ENCODE measurements at regions not wholly inside any gene's neighbourhood (a gene's known extent, or its start where the extent isn't known, plus 50 kb on each side); places are given as distances from the start of the nearest gene placed in this dataset.
"Not testable (repeated sequence)": the region's sequence is repeated elsewhere in the genome, so short reads cannot be mapped to it uniquely, and the experiment has no call there.

- no peak for DNase-seq
Measured at GRCh38 chr6:141139461-141139860, 993.3 kb upstream of the GJE1 start.

GRCh38 chr6:141134723-141135122, 998.0 kb upstream of the GJE1 start:
- DNase-seq: no peak

DNA sequence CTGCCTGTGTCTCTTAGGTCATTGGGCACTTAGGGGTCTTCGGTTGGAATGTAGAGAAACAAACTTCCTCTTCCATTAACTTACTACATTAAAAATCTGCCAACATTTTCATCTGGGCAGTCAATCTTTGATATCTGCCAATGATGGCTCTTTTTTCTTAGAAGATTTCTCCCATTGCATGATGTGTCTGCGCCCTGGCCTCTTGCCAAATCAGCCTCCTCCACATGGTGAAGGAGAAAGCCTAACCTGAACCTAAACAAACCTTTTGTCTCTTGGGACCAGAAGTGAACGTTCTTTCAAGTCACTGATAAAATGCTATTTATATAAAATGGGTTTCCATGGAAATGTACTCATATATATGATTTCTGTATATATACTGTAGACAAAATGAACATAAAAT, 998.9 kb upstream of the GJE1 start:
- DNase-seq: no peak

DNA sequence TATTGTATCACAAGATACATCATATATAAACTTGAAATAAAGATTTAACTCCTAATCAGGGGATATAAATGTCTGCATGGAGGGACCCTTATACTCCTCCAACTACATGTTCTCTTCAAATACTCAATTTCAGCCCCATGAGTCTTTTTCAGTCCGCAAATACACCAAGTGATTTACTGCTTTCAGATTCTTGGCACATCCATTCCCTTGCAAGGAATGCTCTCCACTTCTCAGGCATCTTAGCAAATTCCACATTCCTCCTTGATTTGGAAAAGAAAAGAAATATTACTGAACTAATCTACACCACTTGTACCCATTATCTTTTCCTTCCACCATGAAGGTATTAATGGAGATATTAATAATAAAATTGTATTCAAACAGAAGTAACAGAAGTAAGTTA, 999.4 kb upstream of the GJE1 start:
- no peak for DNase-seq

- no peak for DNase-seq
Measured at GRCh38 chr6:141131616-141132015, 1001.1 kb upstream of the GJE1 start.

GRCh38 chr6:141123497-141123896, 1009.2 kb upstream of the GJE1 start:
- DNase-seq: no peak

DNA sequence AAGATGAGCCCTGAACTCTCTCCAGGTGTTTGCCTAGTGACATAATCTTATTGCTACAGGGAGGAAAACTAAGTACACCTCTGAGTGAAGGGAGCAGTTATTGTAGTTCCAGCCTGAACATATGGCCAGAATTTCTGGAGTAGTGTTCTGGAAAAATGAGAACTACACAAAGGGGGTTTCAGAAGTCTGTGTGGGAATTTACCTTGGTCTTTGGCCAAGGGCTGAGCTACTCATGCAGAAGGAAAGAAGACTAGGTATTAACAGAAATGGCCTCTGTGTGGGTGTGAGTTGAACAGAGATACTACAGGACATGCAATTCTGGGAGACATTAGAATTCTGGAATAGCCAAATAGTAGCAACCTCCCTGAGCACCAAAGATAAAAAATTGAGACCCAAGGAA, 1009.7 kb upstream of the GJE1 start:
- no peak for DNase-seq

GRCh38 chr6:141118991-141119390, 1013.7 kb upstream of the GJE1 start:
- DNase-seq: no peak

DNA sequence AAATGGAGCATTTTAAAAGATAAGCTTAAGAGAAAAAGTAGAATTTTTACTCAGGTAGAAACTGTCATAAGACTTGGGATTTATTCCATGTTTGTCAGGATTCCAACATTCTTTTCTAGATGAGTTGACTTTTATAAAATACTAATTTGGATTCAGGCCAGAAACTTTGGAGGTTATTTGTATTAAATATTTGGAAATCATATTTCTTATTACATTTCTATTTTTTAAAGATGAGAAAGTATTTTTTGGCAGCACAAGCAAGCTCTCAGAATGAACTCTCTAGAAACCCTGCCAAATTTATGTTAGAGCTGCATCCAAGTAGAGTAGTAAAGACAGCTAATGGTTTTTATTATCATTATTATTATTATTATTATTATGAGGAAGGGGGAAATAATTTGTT, 1014.9 kb upstream of the GJE1 start:
- DNase-seq: no peak

- DNase-seq: no peak
Measured at GRCh38 chr6:141110481-141110880, 1022.2 kb upstream of the GJE1 start.

- DNase-seq: no peak
Measured at GRCh38 chr6:141107591-141108160, 1025.0 kb upstream of the GJE1 start.

- DNase-seq: no peak
Measured at GRCh38 chr6:141105481-141105880, 1027.2 kb upstream of the GJE1 start.

DNA sequence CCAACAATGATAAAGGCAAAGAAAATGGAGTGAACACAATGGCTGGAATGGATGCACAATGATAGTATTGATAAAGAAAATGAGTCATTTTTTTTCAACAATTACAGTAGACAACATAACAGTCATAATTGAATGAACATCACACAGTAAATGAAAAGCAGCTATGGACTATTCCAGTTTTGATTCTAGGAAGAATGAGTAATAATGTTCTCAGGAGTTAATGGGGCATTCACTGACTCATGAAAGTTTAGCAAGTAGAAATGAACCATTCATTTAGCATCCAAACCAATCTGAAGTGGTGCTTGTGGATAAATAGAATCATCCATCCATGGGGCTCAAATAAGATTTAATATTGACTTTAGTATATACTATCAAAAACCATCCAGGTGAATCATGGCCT, 1029.5 kb upstream of the GJE1 start:
- DNase-seq: no peak

- no peak for DNase-seq
Measured at GRCh38 chr6:141097471-141097870, 1035.3 kb upstream of the GJE1 start.

DNA sequence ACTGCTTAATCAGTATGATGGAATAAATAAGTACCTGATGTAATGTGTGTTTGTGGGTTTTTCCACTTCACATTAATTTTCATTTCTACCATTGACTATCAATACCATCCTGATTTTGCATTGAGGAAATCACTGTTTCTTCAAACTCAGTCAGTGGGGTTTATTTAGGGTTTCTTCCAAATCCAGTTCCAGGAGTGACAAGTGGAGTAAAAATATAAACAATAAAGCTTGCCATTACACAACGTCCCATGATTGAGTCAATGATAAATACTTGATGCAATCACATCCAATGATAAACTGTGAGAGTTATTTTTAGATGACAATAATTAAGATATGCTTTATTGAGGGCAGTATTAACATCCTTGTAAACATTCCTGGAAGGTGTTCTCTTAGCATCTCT, 1037.4 kb upstream of the GJE1 start:
- DNase-seq: no peak

DNA sequence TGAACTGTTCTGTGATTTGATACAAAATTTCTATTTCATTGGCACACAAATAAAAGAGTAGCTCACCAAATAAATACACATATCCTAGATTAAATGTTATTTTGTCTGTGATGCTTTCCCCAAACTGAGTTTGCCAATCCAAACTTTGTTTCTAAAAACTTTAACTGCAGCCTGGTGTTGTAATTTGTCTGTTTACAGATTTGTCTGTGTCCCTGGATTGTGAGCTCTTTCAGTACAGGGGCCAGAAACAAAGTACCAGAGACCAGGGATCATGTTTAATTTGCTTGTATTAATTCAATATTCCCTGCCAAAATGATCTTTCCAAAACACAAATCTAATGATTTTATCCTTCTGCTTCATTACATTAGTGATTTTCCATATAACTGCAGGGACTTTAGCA, 1044.6 kb upstream of the GJE1 start:
- no peak for DNase-seq

DNA sequence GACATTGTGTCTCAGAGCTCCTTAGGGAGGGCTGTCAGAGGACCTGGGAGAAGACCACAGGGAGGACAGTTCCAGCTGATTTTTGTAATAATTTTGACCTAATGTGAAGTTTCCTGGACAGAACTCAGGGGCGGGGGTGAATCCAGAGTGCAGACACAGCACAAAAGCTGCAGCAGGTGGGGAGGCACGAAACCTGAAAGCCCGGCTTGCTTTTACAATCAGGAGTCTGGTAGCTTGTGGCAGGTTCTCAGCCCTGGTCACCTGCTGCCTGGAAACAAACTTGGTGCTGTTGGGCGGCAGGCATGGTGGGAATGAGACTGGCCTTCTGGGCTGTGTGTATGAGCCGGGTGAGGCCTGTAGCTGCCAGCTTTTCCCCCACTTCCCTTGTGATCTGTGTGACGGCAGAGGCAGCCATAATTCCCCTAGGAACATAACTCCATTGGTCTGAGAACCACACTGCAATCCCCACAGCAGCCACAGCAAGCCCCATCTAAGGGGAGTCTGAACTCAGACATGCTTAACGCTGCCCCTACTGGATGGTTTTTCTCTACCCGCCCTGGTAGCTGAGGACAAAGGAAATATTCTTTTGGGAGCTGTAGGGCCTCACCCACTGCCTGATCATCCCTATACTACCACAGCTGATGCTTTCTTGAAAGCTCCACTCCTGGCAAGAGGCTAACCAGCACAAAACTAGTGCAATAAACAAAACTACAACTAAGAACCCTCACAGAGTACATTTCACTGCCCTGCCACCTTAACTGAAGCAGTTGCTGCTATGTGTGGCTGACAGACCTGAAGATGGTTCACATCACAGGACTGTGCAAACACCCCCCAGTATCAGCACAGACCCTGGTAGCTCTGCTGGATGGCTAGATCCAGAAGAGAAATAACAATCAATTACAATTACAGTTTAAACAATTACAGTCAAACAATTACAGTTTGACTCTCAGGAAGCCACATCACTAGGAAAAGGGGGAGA, 1055.1 kb upstream of the GJE1 start:
- peak; percentile 1 for DNase-seq

DNA sequence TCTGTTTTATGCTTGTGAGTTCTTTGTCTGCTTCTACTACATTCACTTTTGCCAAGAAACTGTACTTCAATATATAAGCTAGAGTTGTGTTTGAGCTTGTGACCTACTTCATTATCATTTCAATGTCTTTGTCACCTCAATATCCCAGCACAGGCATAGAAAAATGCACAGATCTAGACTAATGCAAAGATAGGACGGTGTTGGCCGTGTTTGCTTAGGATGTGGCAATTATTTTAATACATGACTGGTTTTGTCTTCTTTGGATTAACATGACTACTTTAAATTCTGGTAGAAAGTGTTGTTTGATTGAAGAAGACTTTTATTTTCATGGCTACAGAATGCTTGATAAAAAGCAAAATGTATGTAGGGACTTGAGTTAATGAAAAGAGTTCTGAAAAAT, 1075.0 kb upstream of the GJE1 start:
- DNase-seq: no peak

DNA sequence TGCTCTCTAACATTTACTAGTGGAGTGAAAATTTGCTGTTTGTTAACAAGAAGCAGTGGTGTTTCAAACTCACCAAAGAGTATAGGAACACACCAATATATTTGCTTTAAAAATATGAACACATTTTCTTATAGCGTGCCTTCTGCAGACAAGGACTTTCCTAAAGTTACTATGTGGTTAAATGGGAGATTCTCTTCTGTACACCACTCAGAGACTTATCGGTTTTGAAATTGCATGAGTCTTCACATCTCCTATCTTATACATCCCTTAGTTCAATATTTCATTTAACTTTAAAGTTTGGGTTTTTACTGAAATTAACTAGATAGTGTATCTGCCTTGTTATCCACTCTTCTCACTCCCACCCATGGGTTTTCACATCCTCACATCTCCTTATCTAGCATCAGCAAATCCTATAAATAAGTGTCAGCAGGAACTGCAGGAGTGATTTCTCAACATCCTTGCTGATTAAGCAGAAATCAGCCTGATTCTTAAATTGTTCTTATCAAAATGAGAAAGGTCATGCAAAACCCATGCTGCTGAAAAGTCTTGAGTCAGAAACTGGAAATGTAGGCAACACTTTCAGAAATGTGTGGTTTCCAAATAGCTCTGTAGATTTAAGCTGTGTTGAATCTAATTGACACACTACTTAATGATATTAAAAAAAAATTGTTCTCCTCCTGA, 1075.6 kb upstream of the GJE1 start:
- DNase-seq: no peak

DNA sequence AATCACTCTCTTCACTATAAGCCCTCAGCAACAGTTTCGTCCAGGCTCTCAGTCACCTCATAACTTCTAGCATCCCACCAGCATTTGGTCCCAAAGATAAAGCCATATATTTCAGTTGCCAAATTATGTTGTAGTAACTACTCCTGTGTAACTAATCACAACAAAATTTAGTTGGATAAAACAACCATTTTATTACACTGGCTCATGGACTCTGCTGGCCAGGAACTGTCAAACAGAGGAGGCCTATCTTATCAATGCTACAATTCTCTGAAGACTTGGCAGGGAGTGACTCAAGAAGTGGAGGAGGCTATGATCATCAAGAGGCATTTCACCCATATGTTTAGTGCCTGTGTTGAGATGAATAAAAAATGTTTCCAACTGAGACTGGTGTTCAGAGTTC, 1082.3 kb upstream of the GJE1 start:
- DNase-seq: no peak

DNA sequence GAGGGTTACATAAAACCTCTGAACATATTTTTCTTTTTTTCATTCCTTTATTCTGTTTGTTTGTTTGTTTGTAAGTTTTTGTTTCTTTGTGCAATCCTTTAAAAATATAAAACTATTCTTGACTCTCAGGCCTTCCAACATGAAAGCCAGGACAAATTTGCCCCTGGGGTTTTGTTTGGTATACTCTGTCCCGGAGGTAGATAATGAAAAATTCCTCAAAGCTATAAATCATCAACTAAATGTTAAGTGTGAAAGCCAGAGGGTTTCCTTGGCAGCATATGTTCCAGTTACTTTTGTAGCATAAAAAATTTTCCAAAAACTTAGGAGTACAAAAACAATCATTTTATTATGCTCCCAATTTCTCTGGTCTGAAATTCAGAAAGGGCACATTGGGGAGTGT, 1084.3 kb upstream of the GJE1 start:
- no peak for DNase-seq

DNA sequence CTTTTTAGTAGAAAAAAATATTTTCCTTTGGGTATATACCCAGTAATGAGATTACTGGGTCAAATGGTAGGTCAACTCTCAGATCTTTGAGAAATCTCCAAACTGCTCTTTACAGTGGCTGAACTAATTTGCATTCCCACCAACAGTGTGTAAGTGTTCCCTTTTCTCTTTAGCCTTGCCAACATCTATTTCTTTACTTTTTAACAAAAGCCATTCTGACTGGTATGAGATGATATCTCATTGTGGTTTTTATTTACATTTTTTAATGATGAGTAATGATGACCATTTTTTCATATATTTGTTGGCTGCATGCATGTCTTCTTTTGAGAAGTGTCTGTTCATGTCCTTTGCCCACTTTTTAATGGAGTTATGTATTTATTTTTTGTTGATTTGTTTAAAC, 1086.2 kb upstream of the GJE1 start:
- DNase-seq: not testable (repeated sequence)

DNA sequence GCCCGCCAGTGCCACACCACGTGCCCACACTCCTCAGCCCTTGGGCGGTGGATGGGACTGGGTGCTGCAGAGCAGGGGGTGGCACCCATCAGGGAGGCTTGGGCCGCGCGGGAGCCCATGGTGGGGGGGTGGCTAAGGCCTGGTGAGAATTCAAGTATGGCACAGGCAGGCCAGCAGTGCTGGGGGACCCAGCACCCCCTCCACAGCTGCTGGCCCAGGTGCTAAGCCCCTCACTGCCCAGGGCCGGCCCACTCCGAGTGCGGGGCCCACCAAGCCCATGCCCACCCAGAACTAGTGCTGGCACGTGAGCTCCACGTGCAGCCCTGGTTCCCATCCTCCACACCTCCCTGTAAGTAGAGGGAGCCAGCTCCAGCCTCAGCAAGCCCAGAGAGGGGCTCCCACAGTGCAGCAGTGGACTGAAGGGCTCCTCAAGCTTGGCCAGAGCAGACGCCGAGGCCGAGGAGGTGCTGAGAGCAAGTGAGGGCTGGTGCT, 1091.1 kb upstream of the GJE1 start:
- DNase-seq: no peak
